ENCODE measurements at regions not wholly inside any gene's neighbourhood (a gene's known extent, or its start where the extent isn't known, plus 50 kb on each side); places are given as distances from the start of the nearest gene placed in this dataset.

DNA sequence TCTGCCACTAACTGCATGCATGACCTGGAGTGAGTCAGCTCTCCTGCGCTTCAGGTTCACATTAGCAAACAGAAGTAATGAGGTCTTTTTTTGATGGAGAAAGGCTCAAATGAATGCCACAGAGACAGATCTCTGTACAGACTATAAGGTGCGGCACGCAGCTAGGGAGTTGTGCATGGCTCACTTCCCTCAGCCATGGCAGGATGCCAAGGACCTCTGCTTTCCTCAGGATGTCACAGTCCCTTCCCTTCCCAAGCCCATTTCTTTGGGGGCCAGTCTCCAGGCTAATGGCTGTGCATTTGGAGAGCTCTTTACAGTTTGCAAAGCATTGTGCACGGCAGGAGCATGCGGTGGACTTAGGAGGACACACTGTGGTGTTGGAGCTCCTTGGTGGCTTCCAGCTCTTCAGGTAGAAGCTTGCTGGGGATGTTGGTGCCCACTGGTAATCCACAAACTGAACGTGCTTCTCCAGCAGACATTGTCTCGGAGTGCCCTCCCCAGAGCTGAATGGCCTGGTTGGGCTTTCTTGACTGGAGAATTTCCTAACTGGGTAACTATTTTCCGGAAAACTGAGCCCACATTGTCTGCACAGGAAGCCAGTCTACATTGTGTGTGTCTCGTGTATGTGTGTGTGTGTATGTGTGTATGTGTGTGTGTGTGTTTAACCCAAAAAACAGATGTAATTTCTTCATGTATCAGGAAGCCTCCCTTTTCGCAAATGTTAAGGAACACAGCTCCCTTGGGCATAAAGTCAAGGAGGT lies 172.5 kb upstream of the TLE3 start:
- TF ChIP-seq POLR2AphosphoS5 (IDR thresholded peaks at IDR 0.05; ENCODE audit: borderline replicate concordance, low read depth, low read length) (no peak), EZH2 (IDR thresholded peaks at IDR 0.05) (no peak)

All from SK-N-MC (cell line).